HG03280 (cell line): ENCODE measurements at regions not wholly inside any gene's neighbourhood (a gene's known extent, or its start where the extent isn't known, plus 50 kb on each side); places are given as distances from the start of the nearest gene placed in this dataset.
"Not testable (repeated sequence)": the region's sequence is repeated elsewhere in the genome, so short reads cannot be mapped to it uniquely, and the experiment has no call there.

ENCODE experiments used
- ATAC-seq: cut with Tn5 transposase; IDR thresholded peaks from one replicate; pipeline ENCODE4 v1.9.1; 2021; ENCODE audit warnings: mild to moderate bottlenecking, moderate library complexity; ENCODE audit not compliant: unreplicated experiment

GRCh38 chr2:138213624-138214023, 249.4 kb downstream of the HNMT start:
- no peak for ATAC-seq

GRCh38 chr2:138215958-138216357, 251.7 kb downstream of the HNMT start:
- ATAC-seq, result no peak

GRCh38 chr2:138217975-138218374, 253.7 kb downstream of the HNMT start:
- ATAC-seq, result no peak

- no peak for ATAC-seq
Measured at GRCh38 chr2:138218397-138218796, 254.1 kb downstream of the HNMT start.

- ATAC-seq, result no peak
Measured at GRCh38 chr2:138219961-138220360, 255.7 kb downstream of the HNMT start.

- ATAC-seq, result no peak
Measured at GRCh38 chr2:138221358-138221757, 257.1 kb downstream of the HNMT start.

GRCh38 chr2:138223319-138223718, 259.0 kb downstream of the HNMT start:
- ATAC-seq, result no peak

GRCh38 chr2:138227195-138227594, 262.9 kb downstream of the HNMT start:
- ATAC-seq, result no peak

- ATAC-seq, result no peak
Measured at GRCh38 chr2:138228101-138228500, 263.8 kb downstream of the HNMT start.

- no peak for ATAC-seq
Measured at GRCh38 chr2:138234265-138234664, 267.3 kb upstream of the SPOPL start.

GRCh38 chr2:138235041-138235440, 266.5 kb upstream of the SPOPL start:
- no peak for ATAC-seq

- no peak for ATAC-seq
Measured at GRCh38 chr2:138236142-138236541, 265.4 kb upstream of the SPOPL start.

GRCh38 chr2:138237667-138238384, 263.7 kb upstream of the SPOPL start:
- ATAC-seq, result no peak

- ATAC-seq, result no peak
Measured at GRCh38 chr2:138238908-138239307, 262.7 kb upstream of the SPOPL start.

GRCh38 chr2:138239902-138240491, 261.6 kb upstream of the SPOPL start:
- no peak for ATAC-seq

GRCh38 chr2:138243372-138243771, 258.2 kb upstream of the SPOPL start:
- no peak for ATAC-seq

- no peak for ATAC-seq
Measured at GRCh38 chr2:138244501-138244925, 257.1 kb upstream of the SPOPL start.

GRCh38 chr2:138245310-138245709, 256.3 kb upstream of the SPOPL start:
- ATAC-seq, result no peak

GRCh38 chr2:138247302-138247701, 254.3 kb upstream of the SPOPL start:
- no peak for ATAC-seq

- ATAC-seq, result no peak
Measured at GRCh38 chr2:138249207-138249606, 252.4 kb upstream of the SPOPL start.

GRCh38 chr2:138250843-138251320, 250.7 kb upstream of the SPOPL start:
- ATAC-seq, result not testable (repeated sequence)

GRCh38 chr2:138252587-138252986, 249.0 kb upstream of the SPOPL start:
- no peak for ATAC-seq

- no peak for ATAC-seq
Measured at GRCh38 chr2:138255670-138256069, 245.9 kb upstream of the SPOPL start.
